OCI-LY7 (cell line): ENCODE measurements at regions not wholly inside any gene's neighbourhood (a gene's known extent, or its start where the extent isn't known, plus 50 kb on each side); places are given as distances from the start of the nearest gene placed in this dataset.

Source experiments
- BruUV-seq: library from RNA; stranded (reverse); fragments of 400-500 nt; replicated peaks from 2 replicates; lab custom pipeline; 2021; lab: Mats Ljungman, UMichigan
- CTCF ChIA-PET: fragments of 300-600 bp; sonication (Branson Sonifier 250); formaldehyde crosslinking; loops from one replicate; lab custom pipeline; 2022; ENCODE audit warnings: antibody characterized with exemption; ENCODE audit not compliant: unreplicated experiment; lab: Charles Lee
- POLR2A ChIA-PET: fragments of 300-600 bp; sonication (Branson Sonifier 250); formaldehyde crosslinking; loops from one replicate; lab custom pipeline; 2022; ENCODE audit warnings: antibody characterized with exemption; lab: Charles Lee
- DNase-seq: peaks from one replicate; pipeline ENCODE4 v3.0.0-alpha.2; 2015; ENCODE audit warnings: low spot score
- H2AFZ ChIP-seq: fragments of 200-600 bp; sonication (generic), shearing (Covaris generic); 2 replicates; pipeline ENCODE4 v1.6.1; 2014; ENCODE audit warnings: mild to moderate bottlenecking, antibody characterized with exemption, low read length, moderate library complexity
- H3K27ac ChIP-seq: fragments of 200-600 bp; sonication (generic); 2 replicates; pipeline ENCODE4 v1.5.1; 2014; ENCODE audit warnings: mixed run types, low read depth, mild to moderate bottlenecking, moderate library complexity, low read length, inconsistent platforms; ENCODE audit not compliant: poor library complexity, severe bottlenecking
- H3K36me3 ChIP-seq: fragments of 200-600 bp; sonication (generic); 2 replicates; pipeline ENCODE4 v1.6.1; 2014; ENCODE audit warnings: mild to moderate bottlenecking, antibody characterized with exemption, low read length, moderate library complexity, mixed read lengths; ENCODE audit not compliant: insufficient read depth
- H3K4me1 ChIP-seq: fragments of 200-600 bp; sonication (generic); 2 replicates; pipeline ENCODE4 v1.5.1; 2014; ENCODE audit warnings: mild to moderate bottlenecking, low read length; ENCODE audit not compliant: insufficient read depth, poor library complexity, severe bottlenecking
- H3K4me2 ChIP-seq: fragments of 200-600 bp; sonication (generic); 2 replicates; pipeline ENCODE4 v1.6.1; 2014; ENCODE audit warnings: mild to moderate bottlenecking, low read length
- H3K4me3 ChIP-seq: fragments of 200-600 bp; sonication (generic); 2 replicates; pipeline ENCODE4 v1.5.1; 2014; ENCODE audit warnings: mild to moderate bottlenecking, low read depth, low read length; ENCODE audit not compliant: poor library complexity, severe bottlenecking
- H3K79me2 ChIP-seq: fragments of 200-600 bp; sonication (generic); 2 replicates; pipeline ENCODE4 v1.6.1; 2016; ENCODE audit warnings: low read depth, mild to moderate bottlenecking, low read length, moderate library complexity, mixed read lengths; ENCODE audit not compliant: insufficient read depth
- H3K9me2 ChIP-seq: fragments of 200-600 bp; sonication (generic); 2 replicates; pipeline ENCODE4 v1.6.1; 2016; ENCODE audit warnings: mild to moderate bottlenecking, low read length, mixed read lengths; ENCODE audit not compliant: insufficient read depth
- H3K9me3 ChIP-seq: fragments of 200-600 bp; sonication (generic); 2 replicates; pipeline ENCODE4 v1.6.1; 2014; ENCODE audit warnings: mild to moderate bottlenecking, mixed run types, low read length, mixed read lengths
- H4K20me1 ChIP-seq: fragments of 200-600 bp; sonication (generic); 2 replicates; pipeline ENCODE4 v1.6.1; 2014; ENCODE audit warnings: mild to moderate bottlenecking, antibody characterized with exemption, low read length, moderate library complexity, mixed read lengths; ENCODE audit not compliant: insufficient read depth
- EZH2phosphoT487 ChIP-seq: fragments of 200-600 bp; sonication (generic); IDR thresholded peaks from 2 replicates; pipeline ENCODE4 v1.6.1; 2018; ENCODE audit warnings: low read depth, borderline replicate concordance, mild to moderate bottlenecking, mixed run types, antibody characterized with exemption, low read length, moderate library complexity, mixed read lengths
- intact Hi-C: fragments of 100-400 bp; cut with micrococcal nuclease; formaldehyde crosslinking; loops from one replicate; pipeline ENCODE4 v1.10.0; 2022; ENCODE audit not compliant: unreplicated experiment
- TF ChIP-seq, protein P1 (sequence below): fragments of 200-600 bp; sonication (generic); conservative IDR thresholded peaks from 2 replicates; pipeline ENCODE4 v1.5.1; 2014; ENCODE audit warnings: mild to moderate bottlenecking, antibody characterized with exemption, low read length, moderate library complexity, mixed read lengths

DNA sequence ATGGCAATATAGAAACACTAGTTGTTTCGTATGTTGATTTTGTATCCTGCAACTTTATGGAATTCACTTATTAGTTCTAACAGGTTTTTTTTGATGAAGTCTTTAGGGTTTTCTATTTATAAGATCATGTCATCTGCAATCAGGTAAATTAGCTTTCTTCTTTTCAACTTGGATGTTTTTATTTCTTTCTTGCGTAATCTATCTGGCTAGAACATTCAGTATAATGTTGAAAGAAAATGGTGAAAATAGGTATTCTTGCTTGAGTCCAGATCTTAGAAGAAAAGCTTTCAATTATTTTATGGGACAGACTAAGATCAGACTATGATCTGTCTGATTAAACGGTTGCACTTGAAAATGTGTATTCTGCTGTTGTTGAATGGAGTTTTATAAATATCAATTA lies 820.8 kb upstream of the ADGRB3 start:
- CTCF ChIA-PET = no interaction called here
- H3K4me2 ChIP-seq = no peak overlapping the region
- no peak for DNase-seq
- no peak overlapping the region for H3K4me3 ChIP-seq
- no peaks in the 10 kb centered on the region; the same call in 1 of the 2 replicates for H3K9me2 ChIP-seq
- intact Hi-C loops = no loop called here
- POLR2A ChIA-PET = interaction anchor here (0.6 to 0.7 kb wide), 3 partner anchors 36 to 1651 kb away, joined by 3 read pairs; no protein-coding TSS in a partner anchor
- H2AFZ ChIP-seq = no peak overlapping the region
- peaks cover 29% of the 10 kb centered on the region for H3K9me3 ChIP-seq
- no TSS peak for BruUV-seq
- no peaks in the 10 kb centered on the region for H3K79me2 ChIP-seq
- TF ChIP-seq EZH2phosphoT487 = no peak
- TF ChIP-seq, protein P1, sequence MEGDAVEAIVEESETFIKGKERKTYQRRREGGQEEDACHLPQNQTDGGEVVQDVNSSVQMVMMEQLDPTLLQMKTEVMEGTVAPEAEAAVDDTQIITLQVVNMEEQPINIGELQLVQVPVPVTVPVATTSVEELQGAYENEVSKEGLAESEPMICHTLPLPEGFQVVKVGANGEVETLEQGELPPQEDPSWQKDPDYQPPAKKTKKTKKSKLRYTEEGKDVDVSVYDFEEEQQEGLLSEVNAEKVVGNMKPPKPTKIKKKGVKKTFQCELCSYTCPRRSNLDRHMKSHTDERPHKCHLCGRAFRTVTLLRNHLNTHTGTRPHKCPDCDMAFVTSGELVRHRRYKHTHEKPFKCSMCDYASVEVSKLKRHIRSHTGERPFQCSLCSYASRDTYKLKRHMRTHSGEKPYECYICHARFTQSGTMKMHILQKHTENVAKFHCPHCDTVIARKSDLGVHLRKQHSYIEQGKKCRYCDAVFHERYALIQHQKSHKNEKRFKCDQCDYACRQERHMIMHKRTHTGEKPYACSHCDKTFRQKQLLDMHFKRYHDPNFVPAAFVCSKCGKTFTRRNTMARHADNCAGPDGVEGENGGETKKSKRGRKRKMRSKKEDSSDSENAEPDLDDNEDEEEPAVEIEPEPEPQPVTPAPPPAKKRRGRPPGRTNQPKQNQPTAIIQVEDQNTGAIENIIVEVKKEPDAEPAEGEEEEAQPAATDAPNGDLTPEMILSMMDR = no peak
- no peaks in the 10 kb centered on the region for H4K20me1 ChIP-seq
- no peak overlapping the region for H3K27ac ChIP-seq
- H3K36me3 ChIP-seq = no peaks in the 10 kb centered on the region
- H3K4me1 ChIP-seq = no peaks in the 10 kb centered on the region

GRCh38 chr6:67812693-67813092 lies 822.4 kb upstream of the ADGRB3 start:
- POLR2A ChIA-PET = no interaction called here
- BruUV-seq = no TSS peak
- no peak overlapping the region for H2AFZ ChIP-seq
- no peak overlapping the region for H3K4me3 ChIP-seq
- intact Hi-C loops = no loop called here
- H3K36me3 ChIP-seq = no peaks in the 10 kb centered on the region
- no peak for TF ChIP-seq EZH2phosphoT487
- TF ChIP-seq, protein P1 = no peak
- H3K4me2 ChIP-seq = no peak overlapping the region
- H4K20me1 ChIP-seq = no peaks in the 10 kb centered on the region
- H3K79me2 ChIP-seq = no peaks in the 10 kb centered on the region
- no peaks in the 10 kb centered on the region for H3K4me1 ChIP-seq
- DNase-seq = no peak
- no peaks in the 10 kb centered on the region; the same call in 1 of the 2 replicates for H3K9me2 ChIP-seq
- no peak overlapping the region for H3K27ac ChIP-seq
- peaks cover 29% of the 10 kb centered on the region for H3K9me3 ChIP-seq
- CTCF ChIA-PET = no interaction called here

DNA sequence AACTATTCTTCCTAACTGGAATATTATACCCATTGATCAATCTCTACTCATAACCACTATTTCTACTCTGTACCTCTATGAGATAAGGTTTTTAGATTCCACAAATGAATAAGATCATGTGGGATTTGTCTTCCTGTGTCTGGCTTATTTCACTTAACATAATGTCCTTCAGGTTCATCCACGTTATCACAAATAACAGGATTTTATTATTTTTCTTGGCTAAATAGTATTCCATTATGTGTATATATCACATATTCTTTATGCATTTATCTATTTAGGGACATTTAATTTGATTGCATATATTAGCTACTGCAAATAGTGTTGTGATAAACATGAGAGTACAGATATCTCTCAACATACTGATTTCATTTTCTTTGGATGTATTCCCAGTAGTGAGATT lies 823.0 kb upstream of the ADGRB3 start:
- no peak overlapping the region for H3K27ac ChIP-seq
- H3K4me1 ChIP-seq = no peaks in the 10 kb centered on the region
- intact Hi-C loops = no loop called here
- H3K79me2 ChIP-seq = no peaks in the 10 kb centered on the region
- TF ChIP-seq, protein P1 = no peak
- TF ChIP-seq EZH2phosphoT487 = no peak
- H3K9me2 ChIP-seq = no peaks in the 10 kb centered on the region; the same call in 1 of the 2 replicates
- peaks cover 29% of the 10 kb centered on the region for H3K9me3 ChIP-seq
- BruUV-seq = no TSS peak
- H3K4me2 ChIP-seq = no peak overlapping the region
- H2AFZ ChIP-seq = no peak overlapping the region
- POLR2A ChIA-PET = no interaction called here
- H3K36me3 ChIP-seq = no peaks in the 10 kb centered on the region
- CTCF ChIA-PET = no interaction called here
- no peak overlapping the region for H3K4me3 ChIP-seq
- no peaks in the 10 kb centered on the region for H4K20me1 ChIP-seq
- no peak for DNase-seq
